ENCODE measurements at regions not wholly inside any gene's neighbourhood (a gene's known extent, or its start where the extent isn't known, plus 50 kb on each side); places are given as distances from the start of the nearest gene placed in this dataset.

DNA sequence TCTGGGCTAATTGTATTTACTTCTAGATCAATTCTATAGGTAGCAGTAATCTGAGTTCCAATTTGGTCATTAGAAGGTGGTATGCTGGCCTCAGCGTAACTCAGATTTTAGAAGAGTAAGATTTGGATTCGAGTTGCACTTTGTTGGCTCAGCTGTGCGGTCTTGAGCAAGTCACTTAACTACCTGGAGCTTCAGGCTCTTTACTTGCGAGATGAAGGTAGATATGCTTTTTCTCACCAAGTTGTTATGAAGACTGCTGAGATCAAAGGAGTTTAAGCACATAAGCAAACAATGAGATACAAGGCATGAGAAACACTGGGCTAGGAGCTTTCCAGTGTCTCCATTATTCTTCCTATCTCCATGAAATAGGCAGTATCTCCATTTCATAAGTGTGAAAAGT, 133.8 kb upstream of the RANBP3L start:
- Mint-ChIP-seq H3K4me3 (no peak overlapping the region), H3K27me3 (peaks cover 29% of the 10 kb centered on the region), H3K27ac (no peak overlapping the region), H3K36me3 (no peaks in the 10 kb centered on the region), H3K9me3 (no peaks in the 10 kb centered on the region), H3K4me1 (no peaks in the 10 kb centered on the region)
- DNase-seq, result no peak

GRCh38 chr5:36436306-36436705, 134.6 kb upstream of the RANBP3L start:
- Mint-ChIP-seq H3K9me3 (no peaks in the 10 kb centered on the region), H3K27ac (no peak overlapping the region), H3K4me1 (no peaks in the 10 kb centered on the region), H3K36me3 (no peaks in the 10 kb centered on the region), H3K27me3 (peaks cover 33% of the 10 kb centered on the region), H3K4me3 (no peak overlapping the region)
- no peak for DNase-seq

- Mint-ChIP-seq H3K9me3 (no peaks in the 10 kb centered on the region), H3K4me1 (peaks cover 4% of the 10 kb centered on the region), H3K4me3 (no peak overlapping the region), H3K36me3 (no peaks in the 10 kb centered on the region), H3K27ac (no peak overlapping the region), H3K27me3 (peaks cover 36% of the 10 kb centered on the region)
- no peak for DNase-seq
Measured at GRCh38 chr5:36438765-36439561, 137.3 kb upstream of the RANBP3L start.

- DNase-seq, result no peak
- H3K27me3 Mint-ChIP-seq, result peaks cover 34% of the 10 kb centered on the region
Measured at GRCh38 chr5:36440300-36440699, 138.6 kb upstream of the RANBP3L start.

DNA sequence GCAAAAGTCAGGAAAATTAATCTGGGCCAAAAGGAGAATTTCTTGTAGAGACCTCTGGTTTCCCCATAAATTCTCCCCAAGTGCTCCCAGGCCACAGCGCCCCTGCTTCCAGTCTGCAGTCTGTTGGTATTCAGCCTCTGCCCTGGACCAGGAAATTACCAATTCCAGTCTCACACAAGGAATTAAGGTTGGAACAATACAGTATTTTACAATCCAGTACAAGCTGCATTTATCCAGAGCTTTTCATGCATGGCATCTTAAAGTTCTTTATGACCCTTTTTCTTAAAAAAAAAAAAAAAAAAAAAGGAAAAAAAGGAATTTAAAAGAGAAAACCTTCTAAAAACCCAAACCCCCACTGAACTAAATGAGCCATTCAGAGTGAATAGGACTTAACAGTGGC, 139.6 kb upstream of the RANBP3L start:
- H3K36me3 Mint-ChIP-seq, result no peaks in the 10 kb centered on the region
- H3K4me1 Mint-ChIP-seq, result peaks cover 4% of the 10 kb centered on the region
- H3K27me3 Mint-ChIP-seq, result peaks cover 29% of the 10 kb centered on the region
- H3K9me3 Mint-ChIP-seq, result no peaks in the 10 kb centered on the region
- no peak overlapping the region for H3K4me3 Mint-ChIP-seq
- no peak overlapping the region for H3K27ac Mint-ChIP-seq
- no peak for DNase-seq

More at GRCh38 chr5:36440300-36440699, 138.6 kb upstream of the RANBP3L start:
- Mint-ChIP-seq H3K27ac (no peak overlapping the region), H3K9me3 (no peaks in the 10 kb centered on the region), H3K4me3 (no peak overlapping the region), H3K4me1 (peaks cover 4% of the 10 kb centered on the region), H3K36me3 (no peaks in the 10 kb centered on the region)

GRCh38 chr5:36442352-36442751, 140.7 kb upstream of the RANBP3L start:
- H3K9me3 Mint-ChIP-seq, result no peaks in the 10 kb centered on the region
- no peak overlapping the region for H3K4me3 Mint-ChIP-seq
- no peak for DNase-seq
- H3K4me1 Mint-ChIP-seq, result peaks cover 4% of the 10 kb centered on the region
- H3K27me3 Mint-ChIP-seq, result peaks cover 24% of the 10 kb centered on the region
- H3K36me3 Mint-ChIP-seq, result no peaks in the 10 kb centered on the region
- no peak overlapping the region for H3K27ac Mint-ChIP-seq

DNA sequence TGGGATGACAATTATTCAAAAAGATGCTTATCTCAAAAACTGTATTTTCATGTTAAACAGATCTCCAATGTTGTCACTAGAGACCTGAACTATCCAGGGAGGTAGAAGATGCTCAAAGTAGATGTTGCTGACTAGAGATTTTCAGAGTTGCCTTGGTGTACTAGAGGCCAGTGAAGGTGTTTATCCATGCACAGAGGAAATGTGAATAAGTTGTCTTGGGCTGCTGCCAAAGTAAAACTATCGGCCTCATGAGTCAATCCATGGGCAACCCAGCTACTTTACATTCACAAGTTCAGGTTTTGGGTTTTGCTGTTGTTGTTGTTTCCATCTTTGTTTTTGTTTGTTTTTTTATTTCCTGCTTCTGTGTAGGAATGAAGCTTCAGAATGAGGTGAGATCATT, 141.1 kb upstream of the RANBP3L start:
- Mint-ChIP-seq H3K4me1 (peaks cover 4% of the 10 kb centered on the region), H3K9me3 (no peaks in the 10 kb centered on the region), H3K27ac (no peak overlapping the region), H3K4me3 (no peak overlapping the region), H3K27me3 (peaks cover 24% of the 10 kb centered on the region), H3K36me3 (no peaks in the 10 kb centered on the region)
- DNase-seq, result no peak

DNA sequence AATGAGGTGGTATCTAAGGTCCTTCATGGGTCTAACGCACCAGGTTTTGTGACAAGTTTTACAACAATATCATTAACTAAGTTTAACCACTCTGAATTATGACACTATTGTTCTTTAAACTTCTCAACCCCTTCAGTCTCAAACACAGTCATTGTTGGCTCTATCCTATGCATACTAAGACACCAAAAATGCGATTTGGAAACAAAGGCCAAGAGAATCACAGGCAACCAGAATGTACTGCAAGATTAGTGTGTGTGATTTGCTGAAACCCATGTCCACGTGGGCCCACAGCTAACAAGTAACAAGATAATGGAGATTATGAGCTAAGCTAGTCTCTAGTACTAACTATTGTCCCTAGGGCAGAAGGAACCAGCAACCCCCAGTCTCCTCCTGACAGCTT, 142.2 kb upstream of the RANBP3L start:
- Mint-ChIP-seq H3K9me3 (no peaks in the 10 kb centered on the region), H3K27me3 (peaks cover 20% of the 10 kb centered on the region), H3K36me3 (no peaks in the 10 kb centered on the region), H3K27ac (no peak overlapping the region), H3K4me3 (no peak overlapping the region), H3K4me1 (peaks cover 4% of the 10 kb centered on the region)
- no peak for DNase-seq

DNA sequence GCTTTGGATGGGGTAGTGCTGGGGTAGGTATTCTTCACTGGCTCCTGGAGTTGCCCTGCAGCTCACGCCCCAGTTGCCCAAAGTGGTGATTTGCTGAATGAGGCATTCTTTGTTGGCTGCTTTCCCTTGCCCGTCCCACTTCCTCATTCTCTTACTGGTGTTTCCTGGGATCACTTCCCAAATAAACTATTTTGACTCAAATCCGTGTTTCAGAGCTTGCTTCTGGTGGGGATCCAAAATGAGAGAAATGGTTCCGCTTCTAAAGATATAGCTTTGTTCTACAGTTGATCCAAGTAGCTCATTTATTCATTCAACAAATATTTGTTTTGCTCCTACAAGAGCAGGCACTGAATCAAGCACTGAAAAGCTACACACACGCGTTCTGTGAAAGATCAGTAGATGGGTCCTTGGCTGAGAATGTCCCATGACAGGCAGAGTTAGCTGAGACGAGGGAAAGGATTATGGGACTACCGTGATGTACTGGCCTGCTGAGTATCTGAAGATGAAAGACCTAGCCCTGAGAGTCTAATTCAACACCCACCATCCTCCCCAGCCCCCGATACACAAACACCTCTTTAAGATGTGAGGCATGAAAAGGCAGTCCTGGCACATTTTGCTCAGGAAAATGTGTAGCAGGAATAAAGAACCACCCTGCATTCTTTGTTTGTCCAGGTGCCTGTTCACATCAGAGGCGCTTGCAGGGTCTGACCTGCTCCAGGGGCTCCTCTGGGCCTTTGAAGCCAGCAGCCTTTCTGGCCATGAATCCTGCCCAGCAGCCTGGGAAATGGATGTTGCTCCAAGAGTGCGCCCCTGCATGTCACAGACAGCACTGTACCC, 143.1 kb upstream of the RANBP3L start:
- Mint-ChIP-seq H3K9me3 (no peaks in the 10 kb centered on the region), H3K4me1 (peaks cover 4% of the 10 kb centered on the region), H3K27me3 (peaks cover 11% of the 10 kb centered on the region), H3K4me3 (no peak overlapping the region), H3K36me3 (no peaks in the 10 kb centered on the region), H3K27ac (no peak overlapping the region)
- DNase-seq, result no peak

- H3K4me1 Mint-ChIP-seq, result no peaks in the 10 kb centered on the region
- no peak overlapping the region for H3K4me3 Mint-ChIP-seq
- H3K27me3 Mint-ChIP-seq, result peaks cover 5% of the 10 kb centered on the region
- no peak overlapping the region for H3K27ac Mint-ChIP-seq
- no peaks in the 10 kb centered on the region for H3K36me3 Mint-ChIP-seq
- no peaks in the 10 kb centered on the region for H3K9me3 Mint-ChIP-seq
- DNase-seq, result no peak
Measured at GRCh38 chr5:36447776-36448175, 146.1 kb upstream of the RANBP3L start.

- DNase-seq, result no peak
- Mint-ChIP-seq H3K9me3 (no peaks in the 10 kb centered on the region), H3K4me1 (no peaks in the 10 kb centered on the region), H3K27ac (no peak overlapping the region), H3K27me3 (no peaks in the 10 kb centered on the region), H3K4me3 (no peak overlapping the region), H3K36me3 (no peaks in the 10 kb centered on the region)
Measured at GRCh38 chr5:36450229-36451014, 148.7 kb upstream of the RANBP3L start.

DNA sequence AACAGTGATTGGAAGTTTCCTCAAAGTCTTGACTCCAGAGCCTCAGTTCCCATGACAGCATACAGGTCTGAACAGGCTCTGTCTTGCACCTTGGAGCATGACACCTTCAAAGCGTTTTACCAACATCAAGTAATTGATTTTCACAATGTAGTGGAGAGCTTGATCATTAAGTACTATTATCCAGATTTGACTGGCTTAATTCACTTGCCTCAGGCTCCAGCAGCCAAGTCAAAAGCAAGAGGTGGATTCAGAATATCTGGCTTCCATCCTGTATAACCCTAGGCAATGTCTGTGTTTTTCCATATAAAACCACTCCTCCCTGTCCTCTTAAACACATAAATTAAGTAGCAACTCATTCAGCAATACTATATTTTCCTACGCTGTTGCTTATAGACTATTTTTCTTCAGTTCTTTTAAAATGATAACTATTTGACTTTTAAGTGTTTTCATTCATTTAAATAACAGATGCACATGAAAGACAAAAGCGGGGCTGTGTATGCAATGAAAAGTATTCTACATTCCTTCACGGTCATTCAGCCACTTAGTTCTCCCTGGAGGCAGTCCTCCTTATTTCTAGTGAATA, 150.8 kb upstream of the RANBP3L start:
- H3K9me3 Mint-ChIP-seq, result no peaks in the 10 kb centered on the region
- no peak for DNase-seq
- peaks cover 4% of the 10 kb centered on the region for H3K27me3 Mint-ChIP-seq
- H3K36me3 Mint-ChIP-seq, result no peaks in the 10 kb centered on the region
- H3K27ac Mint-ChIP-seq, result no peak overlapping the region
- no peak overlapping the region for H3K4me3 Mint-ChIP-seq
- H3K4me1 Mint-ChIP-seq, result no peaks in the 10 kb centered on the region

GRCh38 chr5:36457511-36458270, 148.7 kb upstream of the SLC1A3 start:
- Mint-ChIP-seq H3K36me3 (no peaks in the 10 kb centered on the region), H3K27ac (no peak overlapping the region), H3K4me1 (no peaks in the 10 kb centered on the region), H3K27me3 (peaks cover 7% of the 10 kb centered on the region), H3K9me3 (no peaks in the 10 kb centered on the region), H3K4me3 (no peak overlapping the region)
- no peak for DNase-seq

- H3K9me3 Mint-ChIP-seq, result no peaks in the 10 kb centered on the region
Measured at GRCh38 chr5:36458746-36459145, 147.7 kb upstream of the SLC1A3 start.

More at GRCh38 chr5:36458746-36459145, 147.7 kb upstream of the SLC1A3 start:
- Mint-ChIP-seq H3K4me1 (no peaks in the 10 kb centered on the region), H3K27me3 (peaks cover 11% of the 10 kb centered on the region), H3K36me3 (no peaks in the 10 kb centered on the region), H3K4me3 (no peak overlapping the region), H3K27ac (no peak overlapping the region)
- DNase-seq, result no peak

All from activated naive CD8-positive, alpha-beta T cell treated with anti-CD3 and anti-CD28 coated beads for 36 hours (primary cell).